ENCODE measurements at regions not wholly inside any gene's neighbourhood (a gene's known extent, or its start where the extent isn't known, plus 50 kb on each side); places are given as distances from the start of the nearest gene placed in this dataset.

- Histone ChIP-seq H3K14ac (ENCODE audit: insufficient read depth, low read length) (no peak overlapping the region), H2BK20ac (ENCODE audit: low read depth, low read length, poor library complexity, severe bottlenecking) (no peak overlapping the region), H3K23ac (ENCODE audit: insufficient read length, low read depth, low read length) (no peak overlapping the region), H2BK120ac (ENCODE audit: low read depth, low read length, poor library complexity, severe bottlenecking) (no peak overlapping the region), H3K9me3 (ENCODE audit: control insufficient read depth, low read depth, low read length) (peaks cover 7% of the 10 kb centered on the region), H3K23me2 (ENCODE audit: insufficient read length, low read depth, low read length, poor library complexity, severe bottlenecking) (no peaks in the 10 kb centered on the region), H3K56ac (ENCODE audit: insufficient read length, low read depth, low read length) (no peak overlapping the region), H3T11ph (ENCODE audit: low read length) (no peak overlapping the region), H3K9ac (ENCODE audit: extremely low read depth, insufficient read length, low read length) (no peak overlapping the region), H4K8ac (replicated peaks; ENCODE audit: insufficient read length, low read depth, low read length) (no peak overlapping the region), H3K4ac (ENCODE audit: low read depth, low read length) (no peak overlapping the region), H4K91ac (ENCODE audit: insufficient read length, low read depth, low read length) (no peak overlapping the region), H2AFZ (ENCODE audit: low read length) (no peak overlapping the region), H3K18ac (ENCODE audit: insufficient read length, low read depth, low read length) (no peak overlapping the region), H3K4me1 (ENCODE audit: insufficient read depth, low read length) (no peaks in the 10 kb centered on the region), H3K4me2 (ENCODE audit: insufficient read depth, insufficient read length, low read length) (no peak overlapping the region), H3K79me1 (ENCODE audit: insufficient read depth, low read depth, low read length, poor library complexity, severe bottlenecking) (no peaks in the 10 kb centered on the region), H3K79me2 (ENCODE audit: insufficient read depth, low read length) (no peaks in the 10 kb centered on the region), H3K27ac (ENCODE audit: insufficient read length, low read depth, low read length) (no peak overlapping the region), H4K5ac (ENCODE audit: insufficient read length, low read depth, low read length) (no peak overlapping the region), H3K27me3 (ENCODE audit: insufficient read depth, low read length) (no peaks in the 10 kb centered on the region), H2BK12ac (ENCODE audit: insufficient read length, low read depth, low read length) (no peak overlapping the region), H2BK15ac (ENCODE audit: low read depth, low read length) (no peak overlapping the region), H2AK5ac (ENCODE audit: insufficient read length, low read length) (no peak overlapping the region), H2BK5ac (ENCODE audit: insufficient read length, low read length) (no peak overlapping the region), H4K20me1 (ENCODE audit: control insufficient read depth, insufficient read depth, insufficient read length) (no peaks in the 10 kb centered on the region)
- Mint-ChIP-seq H3K27me3 (ENCODE audit: low read depth) (no peaks in the 10 kb centered on the region), H3K4me1 (no peaks in the 10 kb centered on the region), H3K9me3 (peaks cover 10 to 14% of the 10 kb centered on the region in 2 experiments; a peak in 4 of 5 replicates), H3K36me3 (ENCODE audit: insufficient read depth in 1 of 3, low read depth in 3 of 3) (peaks cover 0 to 12% (median 4%) of the 10 kb centered on the region in 3 experiments; a peak in 3 of 7 replicates), H3K4me3 (no peak overlapping the region), H3K27ac (no peak overlapping the region)
- WGBS (ENCODE audit: extremely low coverage, insufficient read length, low lambda C conversion rate), result no CpG with 5 or more reads among the region's 2 CpGs
- DNase-seq, result no peak
- TF ChIP-seq, protein P1, sequence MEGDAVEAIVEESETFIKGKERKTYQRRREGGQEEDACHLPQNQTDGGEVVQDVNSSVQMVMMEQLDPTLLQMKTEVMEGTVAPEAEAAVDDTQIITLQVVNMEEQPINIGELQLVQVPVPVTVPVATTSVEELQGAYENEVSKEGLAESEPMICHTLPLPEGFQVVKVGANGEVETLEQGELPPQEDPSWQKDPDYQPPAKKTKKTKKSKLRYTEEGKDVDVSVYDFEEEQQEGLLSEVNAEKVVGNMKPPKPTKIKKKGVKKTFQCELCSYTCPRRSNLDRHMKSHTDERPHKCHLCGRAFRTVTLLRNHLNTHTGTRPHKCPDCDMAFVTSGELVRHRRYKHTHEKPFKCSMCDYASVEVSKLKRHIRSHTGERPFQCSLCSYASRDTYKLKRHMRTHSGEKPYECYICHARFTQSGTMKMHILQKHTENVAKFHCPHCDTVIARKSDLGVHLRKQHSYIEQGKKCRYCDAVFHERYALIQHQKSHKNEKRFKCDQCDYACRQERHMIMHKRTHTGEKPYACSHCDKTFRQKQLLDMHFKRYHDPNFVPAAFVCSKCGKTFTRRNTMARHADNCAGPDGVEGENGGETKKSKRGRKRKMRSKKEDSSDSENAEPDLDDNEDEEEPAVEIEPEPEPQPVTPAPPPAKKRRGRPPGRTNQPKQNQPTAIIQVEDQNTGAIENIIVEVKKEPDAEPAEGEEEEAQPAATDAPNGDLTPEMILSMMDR (conservative IDR thresholded peaks at IDR 0.05), result no peak
Observed at GRCh38 chr3:103617961-103618360, 1183.1 kb downstream of the ZPLD1 start.
